ENCODE measurements at regions not wholly inside any gene's neighbourhood (a gene's known extent, or its start where the extent isn't known, plus 50 kb on each side); places are given as distances from the start of the nearest gene placed in this dataset.
"Not testable (repeated sequence)": the region's sequence is repeated elsewhere in the genome, so short reads cannot be mapped to it uniquely, and the experiment has no call there.

DNA sequence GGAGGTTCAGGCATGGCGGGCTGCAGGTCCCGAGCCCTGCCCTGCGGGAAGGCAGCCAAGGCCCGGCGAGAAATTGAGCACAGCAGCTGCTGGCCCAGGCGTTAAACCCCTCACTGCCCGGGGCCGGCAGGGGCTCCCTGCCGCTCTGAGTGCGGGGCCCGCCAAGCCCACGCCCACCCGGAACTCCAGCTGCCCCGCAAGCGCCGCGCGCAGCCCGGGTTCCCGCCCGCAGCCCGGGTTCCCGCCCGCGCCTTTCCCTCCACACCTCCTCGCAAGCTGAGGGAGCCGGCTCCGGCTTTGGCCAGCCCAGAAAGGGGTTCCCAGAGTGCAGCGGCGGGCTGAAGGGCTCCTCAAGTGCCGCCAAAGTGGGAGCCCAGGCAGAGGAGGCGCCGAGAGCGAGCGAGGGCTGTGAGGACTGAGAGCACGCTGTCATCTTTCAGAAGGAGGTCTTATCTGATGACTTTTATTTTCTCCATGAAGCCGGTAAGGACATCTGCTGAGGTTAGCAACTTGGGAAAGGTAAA lies 439.6 kb upstream of the ANO5 start:
- not testable (repeated sequence) for H3K36me3 ChIP-seq (ENCODE audit: control insufficient read depth, low read length); H3K9me3 ChIP-seq (ENCODE audit: control insufficient read depth, insufficient read depth, low read length); H3K4me3 ChIP-seq (ENCODE audit: low read length); H4K20me1 ChIP-seq (ENCODE audit: control insufficient read depth, insufficient read depth, low read depth, low read length); H3K4me2 ChIP-seq (ENCODE audit: low read length); H3K27me3 ChIP-seq (ENCODE audit: control insufficient read depth, low read length); H3K79me2 ChIP-seq (ENCODE audit: control insufficient read depth, low read length); H3K9me2 ChIP-seq (replicated peaks; ENCODE audit: control insufficient read depth, low read length); H3K27ac ChIP-seq (ENCODE audit: low read depth, low read length); H3F3A ChIP-seq (ENCODE audit: control insufficient read depth, insufficient read depth); H3K4me1 ChIP-seq (ENCODE audit: control insufficient read depth, low read length)

- Histone ChIP-seq H3K4me1 (ENCODE audit: control insufficient read depth, low read length) (no peaks in the 10 kb centered on the region), H3K36me3 (ENCODE audit: control insufficient read depth, low read length) (no peaks in the 10 kb centered on the region), H3K27me3 (ENCODE audit: control insufficient read depth, low read length) (no peaks in the 10 kb centered on the region), H3K79me2 (ENCODE audit: control insufficient read depth, low read length) (no peaks in the 10 kb centered on the region), H3K4me3 (ENCODE audit: low read length) (no peak overlapping the region), H3K9me3 (ENCODE audit: control insufficient read depth, insufficient read depth, low read length) (peaks cover 12% of the 10 kb centered on the region; the same call in 1 of the 2 replicates), H3K9me2 (replicated peaks; ENCODE audit: control insufficient read depth, low read length) (no peaks in the 10 kb centered on the region), H4K20me1 (ENCODE audit: control insufficient read depth, insufficient read depth, low read depth, low read length) (no peaks in the 10 kb centered on the region), H3K4me2 (ENCODE audit: low read length) (no peak overlapping the region), H3F3A (ENCODE audit: control insufficient read depth, insufficient read depth) (no peaks in the 10 kb centered on the region), H3K27ac (ENCODE audit: low read depth, low read length) (no peak overlapping the region)
- TF ChIP-seq EZH2phosphoT487 (IDR thresholded peaks at IDR 0.05; ENCODE audit: borderline replicate concordance, low read length) (no peak), CTCF (IDR thresholded peaks at IDR 0.05; ENCODE audit: low read depth, low read length, poor library complexity, severe bottlenecking) (no peak)
Measured at GRCh38 chr11:21761000-21761399, 431.9 kb upstream of the ANO5 start.

DNA sequence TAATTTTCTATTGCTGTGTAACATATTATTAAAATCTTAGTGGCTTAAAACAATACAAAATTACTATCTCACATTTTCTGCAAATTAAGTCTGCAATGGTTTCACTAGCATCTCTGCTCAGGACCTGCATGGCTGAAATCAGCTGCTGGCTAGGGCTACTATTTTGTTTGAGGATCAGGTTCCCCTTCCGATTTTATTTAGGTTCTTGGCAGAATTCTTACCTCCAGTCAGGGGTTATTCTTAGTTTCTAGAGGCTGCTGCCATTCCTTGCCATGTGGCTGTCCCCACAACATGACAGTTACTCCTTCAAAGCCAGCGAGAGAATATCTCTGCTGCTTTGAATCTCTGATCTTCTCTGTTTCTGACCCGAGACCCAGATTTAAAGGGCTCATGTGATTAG lies 424.5 kb upstream of the ANO5 start:
- Histone ChIP-seq H3K4me2 (ENCODE audit: low read length) (no peak overlapping the region), H4K20me1 (ENCODE audit: control insufficient read depth, insufficient read depth, low read depth, low read length) (no peaks in the 10 kb centered on the region), H3K36me3 (ENCODE audit: control insufficient read depth, low read length) (no peaks in the 10 kb centered on the region), H3K4me3 (ENCODE audit: low read length) (no peak overlapping the region), H3F3A (ENCODE audit: control insufficient read depth, insufficient read depth) (no peaks in the 10 kb centered on the region), H3K79me2 (ENCODE audit: control insufficient read depth, low read length) (no peaks in the 10 kb centered on the region), H3K9me3 (ENCODE audit: control insufficient read depth, insufficient read depth, low read length) (no peaks in the 10 kb centered on the region), H3K27me3 (ENCODE audit: control insufficient read depth, low read length) (no peaks in the 10 kb centered on the region), H3K27ac (ENCODE audit: low read depth, low read length) (no peak overlapping the region), H3K9me2 (replicated peaks; ENCODE audit: control insufficient read depth, low read length) (no peaks in the 10 kb centered on the region), H3K4me1 (ENCODE audit: control insufficient read depth, low read length) (no peaks in the 10 kb centered on the region)
- TF ChIP-seq CTCF (IDR thresholded peaks at IDR 0.05; ENCODE audit: low read depth, low read length, poor library complexity, severe bottlenecking) (no peak), EZH2phosphoT487 (IDR thresholded peaks at IDR 0.05; ENCODE audit: borderline replicate concordance, low read length) (no peak)

DNA sequence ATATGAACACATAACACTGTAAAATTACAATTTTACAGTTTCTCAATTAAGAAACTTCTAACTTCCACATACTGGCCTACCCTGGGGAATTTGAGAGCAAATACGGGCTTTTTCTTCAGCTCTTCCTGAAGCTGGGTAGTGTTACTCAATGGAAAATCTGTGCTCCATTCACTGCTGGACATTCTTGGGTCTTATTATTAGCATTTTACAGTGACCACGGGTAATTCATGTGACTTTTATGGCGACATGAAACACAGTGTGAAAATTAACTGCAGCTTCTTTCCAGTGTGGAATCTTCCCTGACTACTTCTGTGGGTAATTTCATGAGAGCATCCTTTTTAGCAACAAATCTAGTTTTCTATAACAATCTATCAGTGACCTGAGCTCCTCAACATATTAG lies 423.7 kb upstream of the ANO5 start:
- H3K36me3 ChIP-seq (ENCODE audit: control insufficient read depth, low read length): no peaks in the 10 kb centered on the region
- no peaks in the 10 kb centered on the region for H3K79me2 ChIP-seq (ENCODE audit: control insufficient read depth, low read length)
- TF ChIP-seq CTCF (IDR thresholded peaks at IDR 0.05; ENCODE audit: low read depth, low read length, poor library complexity, severe bottlenecking): no peak
- no peak for TF ChIP-seq EZH2phosphoT487 (IDR thresholded peaks at IDR 0.05; ENCODE audit: borderline replicate concordance, low read length)
- H3F3A ChIP-seq (ENCODE audit: control insufficient read depth, insufficient read depth): no peaks in the 10 kb centered on the region
- no peak overlapping the region for H3K4me2 ChIP-seq (ENCODE audit: low read length)
- H4K20me1 ChIP-seq (ENCODE audit: control insufficient read depth, insufficient read depth, low read depth, low read length): no peaks in the 10 kb centered on the region
- no peaks in the 10 kb centered on the region for H3K27me3 ChIP-seq (ENCODE audit: control insufficient read depth, low read length)
- no peaks in the 10 kb centered on the region for H3K9me3 ChIP-seq (ENCODE audit: control insufficient read depth, insufficient read depth, low read length)
- no peak overlapping the region for H3K27ac ChIP-seq (ENCODE audit: low read depth, low read length)
- H3K9me2 ChIP-seq (replicated peaks; ENCODE audit: control insufficient read depth, low read length): no peaks in the 10 kb centered on the region
- no peak overlapping the region for H3K4me3 ChIP-seq (ENCODE audit: low read length)
- H3K4me1 ChIP-seq (ENCODE audit: control insufficient read depth, low read length): no peaks in the 10 kb centered on the region
